HCT116 (cell line): ENCODE measurements at regions not wholly inside any gene's neighbourhood (a gene's known extent, or its start where the extent isn't known, plus 50 kb on each side); places are given as distances from the start of the nearest gene placed in this dataset.

Experiments
- ATAC-seq: fragments of 200-7000 bp; cut with Tn5 transposase; 2 replicates; pipeline ENCODE4 v1.9.1; 2020; ENCODE audit warnings: mild to moderate bottlenecking, moderate library complexity
- BruUV-seq: library from RNA; stranded (reverse); fragments of 400-500 nt; replicated peaks from 2 replicates; lab custom pipeline; 2021; lab: Mats Ljungman, UMichigan
- CTCF ChIA-PET: fragments of 300-600 bp; sonication (Branson Sonifier 250); formaldehyde crosslinking; loops from one replicate; lab custom pipeline; 2021; ENCODE audit warnings: antibody characterized with exemption; lab: Charles Lee
- POLR2A ChIA-PET: fragments of 300-600, 350-600 bp; sonication (Branson Sonifier 250); formaldehyde crosslinking; loops from one replicate; lab custom pipeline; 2021; ENCODE audit warnings: antibody characterized with exemption; lab: Charles Lee
- RAD21 ChIA-PET, 2 experiments: fragments of 300-600 bp; sonication (Branson Sonifier 250); formaldehyde crosslinking; loops; one replicate each; lab custom pipeline; 2023; ENCODE audit warnings: low total read pairs in 2 of 2; ENCODE audit not compliant: uncharacterized antibody in 2 of 2, unreplicated experiment in 2 of 2, low non-redundant PET in 1 of 2; lab: Charles Lee
- DNase-seq: peaks from one replicate; pipeline ENCODE4 v3.0.0-alpha.2; 2010; ENCODE audit warnings: low read depth, low spot score
- H2AFZ ChIP-seq: fragments of 200-600 bp; shearing (Covaris generic), sonication (generic); 2 replicates; pipeline ENCODE4 v1.6.1; 2017; ENCODE audit warnings: low read depth, mixed run types, mixed read lengths, antibody characterized with exemption, low read length; ENCODE audit not compliant: poor library complexity, severe bottlenecking
- H3K27ac ChIP-seq: 2 replicates; pipeline ENCODE4 v1.5.1; 2012; ENCODE audit warnings: low read depth, low read length
- H3K27me3 ChIP-seq: fragments of 200-600 bp; sonication (generic); 2 replicates; pipeline ENCODE4 v1.6.1; 2016; ENCODE audit warnings: mixed run types, low read length, mixed read lengths; ENCODE audit not compliant: insufficient read depth
- H3K36me3 ChIP-seq, 2 experiments: fragments of 200-500 bp in 1 of 2; fragments of 200-600 bp in 1 of 2; sonication (Bioruptor generic) in 1 of 2; sonication (generic) in 1 of 2; 2 replicates each; pipeline versions ENCODE4 v1.5.1 to v1.6.1; 2014 to 2016; ENCODE audit warnings: low read length in 2 of 2, inconsistent platforms in 1 of 2, mixed read lengths in 1 of 2, mixed run types in 1 of 2; ENCODE audit not compliant: insufficient read depth in 2 of 2, control insufficient read depth in 1 of 2
- H3K4me1 ChIP-seq, 2 experiments: fragments of 200-600 bp in 1 of 2; sonication (generic) in 1 of 2; 2 replicates each; pipeline versions ENCODE4 v1.5.1 to v1.6.1; 2012 to 2017; ENCODE audit warnings: low read length in 2 of 2, inconsistent platforms in 1 of 2, mild to moderate bottlenecking in 1 of 2, mixed read lengths in 1 of 2, mixed run types in 1 of 2, moderate library complexity in 1 of 2; ENCODE audit not compliant: insufficient read depth in 2 of 2, control insufficient read depth in 1 of 2
- H3K4me2 ChIP-seq: fragments of 200-600 bp; sonication (generic); 2 replicates; pipeline ENCODE4 v1.6.1; 2017; ENCODE audit warnings: mixed run types, low read length, mixed read lengths
- H3K4me3 ChIP-seq, 2 experiments: fragments of 200-600 bp in 1 of 2; sonication (generic) in 1 of 2; replicated peaks in 1 of 2; 2 replicates each; pipeline ENCODE4 v1.5.1; 2011 to 2016; ENCODE audit warnings: low read length in 2 of 2, control low read depth in 1 of 2, low read depth in 1 of 2, mild to moderate bottlenecking in 1 of 2, mixed read lengths in 1 of 2, mixed run types in 1 of 2
- H3K79me2 ChIP-seq: fragments of 200-600 bp; sonication (generic); 2 replicates; pipeline ENCODE4 v1.6.1; 2017; ENCODE audit warnings: mild to moderate bottlenecking, mixed run types, low read length, moderate library complexity, mixed read lengths; ENCODE audit not compliant: insufficient read depth
- H3K9ac ChIP-seq: fragments of 200-600 bp; sonication (generic); 2 replicates; pipeline ENCODE4 v1.6.1; 2016; ENCODE audit warnings: low read length, mixed read lengths
- H3K9me2 ChIP-seq: fragments of 200-600 bp; sonication (generic), shearing (Covaris generic); 2 replicates; pipeline ENCODE4 v1.6.1; 2017; ENCODE audit warnings: mixed run types, mild to moderate bottlenecking, moderate library complexity; ENCODE audit not compliant: insufficient read depth
- H3K9me3 ChIP-seq, 2 experiments: fragments of 200-500 bp in 1 of 2; fragments of 200-600 bp in 1 of 2; sonication (Bioruptor generic) in 1 of 2; sonication (generic) in 1 of 2; 2 replicates each; pipeline ENCODE4 v1.6.1; 2014 to 2017; ENCODE audit warnings: low read length in 2 of 2, mixed read lengths in 2 of 2, inconsistent platforms in 1 of 2, low read depth in 1 of 2, mild to moderate bottlenecking in 1 of 2, mixed run types in 1 of 2, moderate library complexity in 1 of 2; ENCODE audit not compliant: control insufficient read depth in 1 of 2, insufficient read depth in 1 of 2
- H4K20me1 ChIP-seq: fragments of 200-600 bp; sonication (generic), shearing (Covaris generic); 2 replicates; pipeline ENCODE4 v1.6.1; 2017; ENCODE audit warnings: mixed run types, mild to moderate bottlenecking, moderate library complexity; ENCODE audit not compliant: insufficient read depth
- ELF1 ChIP-seq: IDR thresholded peaks from 2 replicates; pipeline ENCODE4 v1.6.1; 2012; ENCODE audit warnings: low read depth, borderline replicate concordance
- EZH2 ChIP-seq: fragments of 200-600 bp; sonication (generic); IDR thresholded peaks from 2 replicates; pipeline ENCODE4 v1.6.1; 2017; ENCODE audit warnings: antibody characterized with exemption, mixed run types
- FOSL1 ChIP-seq: IDR thresholded peaks from 2 replicates; pipeline ENCODE4 v1.6.1; 2012; ENCODE audit warnings: low read depth
- JUND ChIP-seq: IDR thresholded peaks from 2 replicates; pipeline ENCODE4 v1.6.1; 2012
- RAD21 ChIP-seq: IDR thresholded peaks from 2 replicates; pipeline ENCODE4 v1.6.1; 2012; ENCODE audit warnings: low read depth, mild to moderate bottlenecking
- SP1 ChIP-seq: IDR thresholded peaks from 2 replicates; pipeline ENCODE4 v1.6.1; 2012; ENCODE audit warnings: low read depth
- SRF ChIP-seq: IDR thresholded peaks from 2 replicates; pipeline ENCODE4 v1.6.1; 2012; ENCODE audit warnings: low read depth
- TCF7L2 ChIP-seq: IDR thresholded peaks from 2 replicates; pipeline ENCODE4 v1.7.0; 2011; ENCODE audit warnings: borderline replicate concordance, inconsistent platforms; ENCODE audit not compliant: insufficient read depth, insufficient read length; ENCODE audit errors: extremely low read depth
- YY1 ChIP-seq: IDR thresholded peaks from 2 replicates; pipeline ENCODE4 v1.6.1; 2011; ENCODE audit warnings: low read length, low read depth, moderate library complexity, mild to moderate bottlenecking; ENCODE audit not compliant: insufficient replicate concordance; ENCODE audit errors: extremely low read depth
- ZFX ChIP-seq: fragments of 450-650 bp; IDR thresholded peaks from 2 replicates; pipeline ENCODE4 v1.6.1; 2017
- ZNF274 ChIP-seq: fragments of 200-500 bp; sonication (Bioruptor generic); IDR thresholded peaks from 2 replicates; pipeline ENCODE4 v1.6.1; 2014; ENCODE audit warnings: mild to moderate bottlenecking, low read depth, low read length, inconsistent platforms
- intact Hi-C: fragments of 100-400 bp; cut with micrococcal nuclease; formaldehyde crosslinking; loops from 2 replicates; pipeline ENCODE4 v1.10.0; 2022
- TF ChIP-seq, protein P1 (sequence below): IDR thresholded peaks from 2 replicates; pipeline ENCODE4 v1.6.1; 2012; ENCODE audit warnings: low read depth
- TF ChIP-seq, protein P2 (sequence below): IDR thresholded peaks from 2 replicates; pipeline ENCODE4 v1.6.1; 2011; ENCODE audit warnings: mild to moderate bottlenecking, low read length, moderate library complexity; ENCODE audit not compliant: insufficient replicate concordance; ENCODE audit errors: extremely low read depth

DNA sequence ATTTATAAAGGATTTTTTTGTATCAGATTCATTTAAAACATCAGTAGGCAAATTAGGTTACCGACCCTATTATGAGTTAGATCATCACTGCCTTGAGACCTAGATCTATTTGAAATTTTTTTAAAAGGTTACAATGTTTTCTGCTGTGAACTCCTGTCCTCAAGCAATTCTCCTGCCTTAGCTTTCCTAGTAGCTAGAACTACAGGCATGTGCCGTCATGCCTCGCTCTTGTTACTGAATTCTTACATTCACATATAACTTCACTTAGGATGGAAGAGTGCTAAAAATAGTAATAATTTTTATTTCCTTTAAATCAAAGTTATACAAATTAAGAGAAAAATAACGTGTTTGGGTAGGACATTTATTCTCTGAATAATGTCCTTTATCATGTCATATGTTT is 75.5 kb upstream of the MAOA start:
- DNase-seq (no peak), ATAC-seq (no peak)
- H3K27me3 ChIP-seq = no peaks in the 10 kb centered on the region
- H3K9me3 ChIP-seq = no peaks in the 10 kb centered on the region
- TF ChIP-seq ZNF274 (no peak), TCF7L2 (no peak), ELF1 (no peak), SP1 (no peak), SRF (no peak), EZH2 (no peak)
- TF ChIP-seq, protein P1, sequence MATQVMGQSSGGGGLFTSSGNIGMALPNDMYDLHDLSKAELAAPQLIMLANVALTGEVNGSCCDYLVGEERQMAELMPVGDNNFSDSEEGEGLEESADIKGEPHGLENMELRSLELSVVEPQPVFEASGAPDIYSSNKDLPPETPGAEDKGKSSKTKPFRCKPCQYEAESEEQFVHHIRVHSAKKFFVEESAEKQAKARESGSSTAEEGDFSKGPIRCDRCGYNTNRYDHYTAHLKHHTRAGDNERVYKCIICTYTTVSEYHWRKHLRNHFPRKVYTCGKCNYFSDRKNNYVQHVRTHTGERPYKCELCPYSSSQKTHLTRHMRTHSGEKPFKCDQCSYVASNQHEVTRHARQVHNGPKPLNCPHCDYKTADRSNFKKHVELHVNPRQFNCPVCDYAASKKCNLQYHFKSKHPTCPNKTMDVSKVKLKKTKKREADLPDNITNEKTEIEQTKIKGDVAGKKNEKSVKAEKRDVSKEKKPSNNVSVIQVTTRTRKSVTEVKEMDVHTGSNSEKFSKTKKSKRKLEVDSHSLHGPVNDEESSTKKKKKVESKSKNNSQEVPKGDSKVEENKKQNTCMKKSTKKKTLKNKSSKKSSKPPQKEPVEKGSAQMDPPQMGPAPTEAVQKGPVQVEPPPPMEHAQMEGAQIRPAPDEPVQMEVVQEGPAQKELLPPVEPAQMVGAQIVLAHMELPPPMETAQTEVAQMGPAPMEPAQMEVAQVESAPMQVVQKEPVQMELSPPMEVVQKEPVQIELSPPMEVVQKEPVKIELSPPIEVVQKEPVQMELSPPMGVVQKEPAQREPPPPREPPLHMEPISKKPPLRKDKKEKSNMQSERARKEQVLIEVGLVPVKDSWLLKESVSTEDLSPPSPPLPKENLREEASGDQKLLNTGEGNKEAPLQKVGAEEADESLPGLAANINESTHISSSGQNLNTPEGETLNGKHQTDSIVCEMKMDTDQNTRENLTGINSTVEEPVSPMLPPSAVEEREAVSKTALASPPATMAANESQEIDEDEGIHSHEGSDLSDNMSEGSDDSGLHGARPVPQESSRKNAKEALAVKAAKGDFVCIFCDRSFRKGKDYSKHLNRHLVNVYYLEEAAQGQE = no peak
- no peaks in the 10 kb centered on the region for H3K4me1 ChIP-seq
- CTCF ChIA-PET = no interaction called here
- no peaks in the 10 kb centered on the region for H3K79me2 ChIP-seq
- no TSS peak for BruUV-seq
- no peak overlapping the region for H3K4me3 ChIP-seq
- RAD21 ChIA-PET = no interaction called here
- no peak overlapping the region for H3K9ac ChIP-seq
- no peak overlapping the region for H2AFZ ChIP-seq
- H3K9me2 ChIP-seq = no peaks in the 10 kb centered on the region
- no peak overlapping the region for H3K27ac ChIP-seq
- no peaks in the 10 kb centered on the region for H4K20me1 ChIP-seq
- intact Hi-C loops = no loop called here
- H3K4me2 ChIP-seq = no peak overlapping the region
- POLR2A ChIA-PET = no interaction called here
- no peaks in the 10 kb centered on the region for H3K36me3 ChIP-seq

DNA sequence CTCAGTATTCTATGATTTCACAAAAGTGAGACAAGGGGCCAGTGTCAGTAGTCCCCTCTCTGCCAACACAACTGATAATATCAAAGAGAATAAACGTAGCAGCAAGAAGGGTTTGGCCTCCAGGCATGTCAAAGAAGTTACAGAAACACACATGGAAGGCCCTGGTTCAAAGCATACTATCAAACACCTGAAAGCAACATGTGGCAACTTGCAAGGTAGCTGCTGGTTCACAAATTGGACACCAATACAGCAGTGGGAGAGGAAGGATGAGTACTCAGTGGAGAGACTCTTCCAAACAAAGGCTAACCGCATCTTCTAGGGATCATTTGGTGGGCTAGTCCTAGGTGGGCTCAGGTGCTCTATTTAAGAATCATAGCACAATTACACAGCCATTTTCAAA is 74.9 kb upstream of the MAOA start:
- no peaks in the 10 kb centered on the region for H3K9me3 ChIP-seq
- no peak overlapping the region for H3K27ac ChIP-seq
- no peak overlapping the region for H3K9ac ChIP-seq
- H3K79me2 ChIP-seq = no peaks in the 10 kb centered on the region
- intact Hi-C loops = no loop called here
- ChIA-PET CTCF (no interaction called here), RAD21 (no interaction called here), POLR2A (no interaction called here)
- no peaks in the 10 kb centered on the region for H3K4me1 ChIP-seq
- ATAC-seq (no peak), DNase-seq (no peak)
- H3K9me2 ChIP-seq = no peaks in the 10 kb centered on the region
- no peaks in the 10 kb centered on the region for H4K20me1 ChIP-seq
- H3K4me2 ChIP-seq = no peak overlapping the region
- BruUV-seq = no TSS peak
- no peaks in the 10 kb centered on the region for H3K36me3 ChIP-seq
- no peaks in the 10 kb centered on the region for H3K27me3 ChIP-seq
- no peak for TF ChIP-seq JUND
- TF ChIP-seq ZFX = no peak
- TF ChIP-seq, protein P2, sequence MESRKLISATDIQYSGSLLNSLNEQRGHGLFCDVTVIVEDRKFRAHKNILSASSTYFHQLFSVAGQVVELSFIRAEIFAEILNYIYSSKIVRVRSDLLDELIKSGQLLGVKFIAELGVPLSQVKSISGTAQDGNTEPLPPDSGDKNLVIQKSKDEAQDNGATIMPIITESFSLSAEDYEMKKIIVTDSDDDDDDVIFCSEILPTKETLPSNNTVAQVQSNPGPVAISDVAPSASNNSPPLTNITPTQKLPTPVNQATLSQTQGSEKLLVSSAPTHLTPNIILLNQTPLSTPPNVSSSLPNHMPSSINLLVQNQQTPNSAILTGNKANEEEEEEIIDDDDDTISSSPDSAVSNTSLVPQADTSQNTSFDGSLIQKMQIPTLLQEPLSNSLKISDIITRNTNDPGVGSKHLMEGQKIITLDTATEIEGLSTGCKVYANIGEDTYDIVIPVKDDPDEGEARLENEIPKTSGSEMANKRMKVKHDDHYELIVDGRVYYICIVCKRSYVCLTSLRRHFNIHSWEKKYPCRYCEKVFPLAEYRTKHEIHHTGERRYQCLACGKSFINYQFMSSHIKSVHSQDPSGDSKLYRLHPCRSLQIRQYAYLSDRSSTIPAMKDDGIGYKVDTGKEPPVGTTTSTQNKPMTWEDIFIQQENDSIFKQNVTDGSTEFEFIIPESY = no peak
- no peak for TF ChIP-seq FOSL1
- no peak for TF ChIP-seq YY1
- no peak for TF ChIP-seq EZH2
- TF ChIP-seq ELF1 = no peak
- no peak for TF ChIP-seq SP1
- TF ChIP-seq TCF7L2 = no peak
- TF ChIP-seq RAD21 = no peak
- H3K4me3 ChIP-seq = no peak overlapping the region
- H2AFZ ChIP-seq = no peak overlapping the region
